ENCODE measurements at regions not wholly inside any gene's neighbourhood (a gene's known extent, or its start where the extent isn't known, plus 50 kb on each side); places are given as distances from the start of the nearest gene placed in this dataset.

GRCh38 chr2:217732992-217733391, 269.8 kb downstream of the TNS1 start:
- no peak for TF ChIP-seq CTCF (IDR thresholded peaks at IDR 0.05)

- no peak for TF ChIP-seq CTCF (IDR thresholded peaks at IDR 0.05)
These were observed 271.0 kb downstream of the TNS1 start for GRCh38 chr2:217731805-217732204.

GRCh38 chr2:217729421-217730053, 273.3 kb downstream of the TNS1 start:
- TF ChIP-seq CTCF (IDR thresholded peaks at IDR 0.05) = no peak

- no peak for TF ChIP-seq CTCF (IDR thresholded peaks at IDR 0.05)
These were observed 275.0 kb downstream of the TNS1 start for GRCh38 chr2:217727801-217728200.

GRCh38 chr2:217725409-217725808, 277.4 kb downstream of the TNS1 start:
- no peak for TF ChIP-seq CTCF (IDR thresholded peaks at IDR 0.05)

GRCh38 chr2:217724471-217724870, 278.3 kb downstream of the TNS1 start:
- no peak for TF ChIP-seq CTCF (IDR thresholded peaks at IDR 0.05)

GRCh38 chr2:217723981-217724380, 278.8 kb downstream of the TNS1 start:
- no peak for TF ChIP-seq CTCF (IDR thresholded peaks at IDR 0.05)
